HG03354 (cell line): ENCODE measurements at regions not wholly inside any gene's neighbourhood (a gene's known extent, or its start where the extent isn't known, plus 50 kb on each side); places are given as distances from the start of the nearest gene placed in this dataset.

Source experiments
- ATAC-seq: cut with Tn5 transposase; IDR thresholded peaks from one replicate; pipeline ENCODE4 v1.9.1; 2021; ENCODE audit warnings: mild to moderate bottlenecking; ENCODE audit not compliant: unreplicated experiment, poor library complexity, severe bottlenecking

- no peak for ATAC-seq
Observed at GRCh38 chr7:32158076-32158475, 87.9 kb upstream of the PDE1C start.

GRCh38 chr7:32155712-32156111 is 85.5 kb upstream of the PDE1C start:
- no peak for ATAC-seq

GRCh38 chr7:32154797-32155196 is 84.6 kb upstream of the PDE1C start:
- no peak for ATAC-seq

GRCh38 chr7:32153006-32153405 is 82.8 kb upstream of the PDE1C start:
- ATAC-seq: no peak

DNA sequence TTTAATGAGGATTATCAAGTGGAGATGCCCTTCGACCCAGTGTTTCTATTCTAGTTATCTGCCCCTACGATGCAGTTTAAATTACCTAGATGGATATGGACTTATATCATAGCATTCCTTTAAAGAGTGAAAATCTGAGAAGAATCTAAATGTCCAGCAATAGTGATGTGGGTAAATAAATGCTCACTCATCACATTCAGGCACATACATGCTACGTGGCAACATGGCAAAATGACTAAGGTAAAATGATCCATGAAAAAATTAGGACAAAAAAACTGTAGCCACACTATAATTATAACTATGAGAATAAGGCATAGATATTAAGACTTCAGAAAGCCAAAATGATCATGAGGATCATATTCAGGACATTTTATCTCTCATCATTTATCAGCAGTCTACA is 82.4 kb upstream of the PDE1C start:
- ATAC-seq: no peak

GRCh38 chr7:32150589-32150988 is 80.4 kb upstream of the PDE1C start:
- ATAC-seq: no peak

DNA sequence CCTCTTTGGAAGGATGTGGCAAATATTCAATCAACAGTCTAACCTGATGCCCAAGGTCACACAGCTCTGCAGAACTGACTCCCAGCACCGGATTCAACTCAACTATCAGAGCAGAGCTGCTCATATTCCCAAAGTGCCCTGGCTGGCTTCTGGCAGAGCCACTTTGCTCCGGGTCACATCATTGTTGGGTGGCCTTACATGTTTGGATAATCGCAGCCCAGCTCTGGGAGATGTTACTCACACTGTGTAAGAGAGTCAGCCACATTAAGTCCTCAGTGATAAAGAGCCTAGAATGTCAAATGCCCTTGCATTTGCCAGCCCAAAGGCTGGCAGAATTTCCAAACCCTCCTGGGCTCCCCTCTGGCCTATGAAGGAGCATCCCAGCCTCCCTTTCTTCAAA is 79.8 kb upstream of the PDE1C start:
- ATAC-seq: no peak

DNA sequence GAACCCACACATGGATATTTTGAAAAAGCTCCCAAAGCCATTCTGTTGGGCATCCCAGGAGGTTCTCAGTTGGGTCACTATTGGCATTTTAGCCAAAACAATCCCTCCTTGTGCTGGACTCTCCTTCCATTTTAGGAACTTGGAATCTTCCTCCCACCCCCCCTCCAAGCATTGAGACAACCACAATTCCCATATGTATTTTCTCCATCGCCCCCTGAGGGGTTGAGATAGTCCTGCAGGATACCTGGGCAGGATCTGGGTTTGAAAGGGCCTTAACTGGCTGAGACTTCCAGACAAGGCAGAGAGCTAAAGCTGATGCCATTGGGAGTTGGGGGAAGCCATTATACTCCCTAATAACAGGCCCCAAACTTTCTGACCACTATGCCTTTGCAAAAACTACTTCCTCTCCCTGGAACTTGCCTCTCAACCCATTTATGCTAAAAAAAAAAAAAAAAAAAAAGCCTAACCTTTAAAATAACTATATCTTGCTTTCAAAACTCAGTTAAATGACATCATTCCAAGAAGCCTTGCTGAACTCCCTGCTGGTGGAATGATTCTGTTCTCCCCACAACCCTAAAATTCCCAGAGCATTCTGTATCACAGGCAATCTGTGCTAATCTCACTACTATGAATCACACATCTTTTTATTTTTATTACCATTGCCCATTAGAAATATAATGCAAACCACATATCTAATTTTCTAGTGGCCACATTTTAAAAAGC is 77.5 kb upstream of the PDE1C start:
- ATAC-seq: no peak

- no peak for ATAC-seq
Observed at GRCh38 chr7:32145911-32146310, 75.7 kb upstream of the PDE1C start.

- no peak for ATAC-seq
Observed at GRCh38 chr7:32144676-32145075, 74.5 kb upstream of the PDE1C start.

GRCh38 chr7:32143301-32143700 is 73.1 kb upstream of the PDE1C start:
- ATAC-seq: no peak

DNA sequence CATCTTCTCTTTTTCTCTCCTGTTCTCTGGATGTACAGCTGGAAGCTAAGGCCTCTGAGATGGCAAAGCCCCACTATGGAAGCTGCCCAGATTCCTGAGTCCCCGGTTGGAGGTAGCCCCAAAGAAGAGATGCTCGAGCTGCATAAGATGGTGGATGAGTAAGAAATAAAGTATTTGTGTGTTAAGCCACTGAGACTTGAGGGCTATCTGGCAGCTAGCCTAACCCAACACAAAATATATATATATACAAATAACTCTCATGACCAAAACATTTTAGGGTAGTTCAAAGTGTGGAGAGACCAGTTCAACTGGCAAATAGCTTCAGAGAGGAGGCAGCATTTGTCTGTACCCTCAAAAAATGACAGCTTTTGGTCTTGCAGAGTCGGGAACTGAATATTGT is 72.4 kb upstream of the PDE1C start:
- ATAC-seq: no peak

GRCh38 chr7:32140210-32140939 is 70.2 kb upstream of the PDE1C start:
- ATAC-seq: no peak

DNA sequence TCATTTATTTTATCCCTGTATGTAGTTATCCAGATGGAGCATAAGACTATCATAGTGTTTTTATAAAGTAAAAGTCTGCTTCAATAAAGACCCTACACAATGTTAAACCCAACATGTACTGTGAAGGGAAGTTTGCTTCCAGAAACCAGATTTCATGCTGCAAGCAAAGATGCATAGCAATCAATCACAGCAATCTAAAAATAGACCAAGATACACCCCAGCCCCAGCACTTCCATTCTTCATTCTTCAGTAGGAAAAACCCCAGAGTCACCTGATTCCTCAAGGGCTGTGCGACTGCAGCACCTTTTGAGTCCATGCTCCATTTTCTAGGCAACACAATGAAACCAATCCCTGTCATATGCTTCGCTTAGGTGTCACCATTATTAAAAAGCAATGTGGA is 66.9 kb upstream of the PDE1C start:
- ATAC-seq: no peak

- no peak for ATAC-seq
Observed at GRCh38 chr7:32131091-32131490, 60.9 kb upstream of the PDE1C start.

DNA sequence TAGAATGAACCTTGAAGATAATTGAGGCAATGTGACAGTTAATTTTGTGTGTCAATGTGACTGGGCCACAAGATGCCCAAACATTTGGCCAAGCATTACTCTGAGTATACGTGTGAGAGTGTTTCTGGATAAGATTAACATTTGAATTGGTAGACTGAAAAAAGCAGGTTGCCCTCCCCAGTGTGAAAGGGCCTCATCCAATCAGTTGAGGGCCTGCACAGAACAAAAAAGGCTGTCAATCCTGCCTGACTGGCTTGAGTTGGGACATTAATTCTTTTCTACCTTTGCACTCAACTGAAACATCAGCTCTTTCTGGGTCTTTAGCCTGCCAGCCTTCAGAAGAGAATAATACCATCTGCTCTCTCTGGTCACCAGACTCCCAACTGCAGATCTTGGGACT is 56.6 kb upstream of the PDE1C start:
- ATAC-seq: no peak
